Right lobe of liver (tissue), 6 donors: ENCODE measurements at regions not wholly inside any gene's neighbourhood (a gene's known extent, or its start where the extent isn't known, plus 50 kb on each side); places are given as distances from the start of the nearest gene placed in this dataset.
"Not testable (repeated sequence)": the region's sequence is repeated elsewhere in the genome, so short reads cannot be mapped to it uniquely, and the experiment has no call there.

Source experiments
- ATAC-seq, 4 donors: fragments of 200-7000 bp; cut with Tn5 transposase; one replicate each; pipeline ENCODE4 v1.9.1; 2020; ENCODE audit warnings: mild to moderate bottlenecking in 4 of 4, moderate library complexity in 4 of 4
- DNase-seq, 3 donors: peaks; one replicate each; pipeline ENCODE4 v3.0.0-alpha.2; 2020
- H3K27ac ChIP-seq, 3 donors: fragments of 200-600 bp; one replicate each; pipeline ENCODE4 v1.8.0; 2022
- H3K27me3 ChIP-seq, 2 donors: fragments of 200-600 bp; one replicate each; pipeline ENCODE4 v1.8.0; 2022
- H3K36me3 ChIP-seq, 4 donors: fragments of 200-600 bp; sonication (generic) in 1 of 4; one replicate each; pipeline versions ENCODE4 v1.5.1 to v1.8.0; 2017 to 2022; ENCODE audit warnings: control low read depth in 1 of 4
- H3K4me1 ChIP-seq, 4 donors: fragments of 200-600 bp; sonication (generic) in 1 of 4; one replicate each; pipeline versions ENCODE4 v1.5.1 to v1.8.0; 2017 to 2022; ENCODE audit warnings: control low read depth in 1 of 4
- H3K4me3 ChIP-seq, 3 donors: fragments of 200-600 bp; one replicate each; pipeline ENCODE4 v1.8.0; 2022
- H3K9me3 ChIP-seq, 4 donors: fragments of 200-600 bp; sonication (generic) in 1 of 4; one replicate each; pipeline versions ENCODE4 v1.5.1 to v1.8.0; 2017 to 2022; ENCODE audit warnings: control low read depth in 1 of 4
- POLR2A ChIP-seq: fragments of 450-650 bp; IDR thresholded peaks from one replicate; pipeline ENCODE4 v1.6.1; 2017; ENCODE audit warnings: antibody characterized with exemption, mild to moderate bottlenecking
- WGBS: methylation state at CpG from one replicate; pipeline ENCODE4 v1.1.6; 2018; ENCODE audit warnings: low coverage, low lambda C conversion rate; ENCODE audit not compliant: insufficient coverage; ENCODE audit errors: missing lambda C conversion rate; 5-methylcytosine and 5-hydroxymethylcytosine counted together
- intact Hi-C, 2 donors: fragments of 100-400 bp; cut with DNase I; formaldehyde crosslinking; loops; one replicate each; pipeline versions ENCODE4 v1.11.2 to v1.14.1; 2022
- TF ChIP-seq, protein P1 (sequence below), 4 donors: fragments of 200-600 bp in 3 of 4; fragments of 450-650 bp in 1 of 4; IDR thresholded peaks; one replicate each; pipeline versions ENCODE4 v1.5.1 to v1.8.0; 2016 to 2022; ENCODE audit warnings: antibody characterized with exemption in 4 of 4, mild to moderate bottlenecking in 2 of 4
- donor health status: DM: no; HTN: yes; CAD: no.
- donor health status: DM: no; HTN: no; CAD: no.
- donor health status: DM: no; HTN: no; CAD: no.
- donor health status: DM: no; HTN: yes; CAD: no.
- donor health status: DM: no; HTN: yes; CAD: no.

DNA sequence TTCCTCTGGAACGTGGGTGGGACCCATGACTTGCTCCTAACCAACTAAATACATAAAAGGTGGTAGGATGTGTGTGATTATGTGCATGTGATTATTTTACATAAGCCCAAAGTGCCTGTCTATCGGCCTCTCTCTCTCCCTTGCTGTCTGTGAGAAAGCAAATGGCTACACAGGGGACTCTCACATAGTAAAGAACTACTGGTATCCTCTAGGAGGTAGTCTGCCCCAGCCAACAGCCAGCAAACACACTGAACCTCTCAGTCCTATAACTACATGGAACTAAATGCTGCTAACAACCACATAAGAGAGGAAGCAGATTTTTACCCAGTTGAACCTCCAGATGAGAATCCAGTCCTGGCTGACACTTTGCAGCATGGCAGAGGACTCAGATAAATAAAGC lies 1249.4 kb downstream of the ADGRL3 start:
- Histone ChIP-seq H3K36me3 (no peaks in the 10 kb centered on the region), H3K4me1 (no peaks in the 10 kb centered on the region), H3K27ac (no peak overlapping the region), H3K4me3 (no peak overlapping the region), H3K9me3 (peaks cover 0 to 4% (median 0%) of the 10 kb centered on the region in 4 donors), H3K27me3 (no peaks in the 10 kb centered on the region)
- TF ChIP-seq, protein P1, sequence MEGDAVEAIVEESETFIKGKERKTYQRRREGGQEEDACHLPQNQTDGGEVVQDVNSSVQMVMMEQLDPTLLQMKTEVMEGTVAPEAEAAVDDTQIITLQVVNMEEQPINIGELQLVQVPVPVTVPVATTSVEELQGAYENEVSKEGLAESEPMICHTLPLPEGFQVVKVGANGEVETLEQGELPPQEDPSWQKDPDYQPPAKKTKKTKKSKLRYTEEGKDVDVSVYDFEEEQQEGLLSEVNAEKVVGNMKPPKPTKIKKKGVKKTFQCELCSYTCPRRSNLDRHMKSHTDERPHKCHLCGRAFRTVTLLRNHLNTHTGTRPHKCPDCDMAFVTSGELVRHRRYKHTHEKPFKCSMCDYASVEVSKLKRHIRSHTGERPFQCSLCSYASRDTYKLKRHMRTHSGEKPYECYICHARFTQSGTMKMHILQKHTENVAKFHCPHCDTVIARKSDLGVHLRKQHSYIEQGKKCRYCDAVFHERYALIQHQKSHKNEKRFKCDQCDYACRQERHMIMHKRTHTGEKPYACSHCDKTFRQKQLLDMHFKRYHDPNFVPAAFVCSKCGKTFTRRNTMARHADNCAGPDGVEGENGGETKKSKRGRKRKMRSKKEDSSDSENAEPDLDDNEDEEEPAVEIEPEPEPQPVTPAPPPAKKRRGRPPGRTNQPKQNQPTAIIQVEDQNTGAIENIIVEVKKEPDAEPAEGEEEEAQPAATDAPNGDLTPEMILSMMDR (IDR thresholded peaks at IDR 0.05) = no peak
- TF ChIP-seq POLR2A = no peak
- ATAC-seq (no peak), DNase-seq (no peak)
- 33% methylated on average over 2 of the region's 2 CpGs for WGBS
- intact Hi-C loops = no loop called here

DNA sequence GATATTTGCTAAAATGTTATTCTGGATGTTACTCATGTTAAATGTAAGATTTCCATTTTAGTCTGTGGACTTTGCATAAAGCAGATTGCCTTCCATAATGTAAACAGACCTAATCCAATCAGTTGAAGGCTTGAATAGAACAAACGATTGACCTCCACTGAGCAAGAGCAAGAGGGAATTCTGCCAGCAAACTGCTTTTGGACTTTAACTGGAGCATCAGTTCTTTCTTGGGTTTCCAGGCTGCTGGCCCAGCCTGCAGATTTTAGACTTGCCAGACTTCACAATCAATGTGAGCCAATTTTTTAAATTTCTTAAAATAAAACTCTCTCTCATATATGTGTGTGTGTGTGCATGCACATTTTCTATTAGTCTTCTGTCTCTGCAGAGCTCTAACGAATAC lies 1248.8 kb downstream of the ADGRL3 start:
- ATAC-seq (no peak), DNase-seq (no peak)
- no peaks in the 10 kb centered on the region for H3K27me3 ChIP-seq
- no peak overlapping the region for H3K27ac ChIP-seq
- H3K4me1 ChIP-seq = no peaks in the 10 kb centered on the region
- TF ChIP-seq POLR2A = no peak
- TF ChIP-seq, protein P1 (IDR thresholded peaks at IDR 0.05) = no peak
- H3K9me3 ChIP-seq = peaks cover 0 to 4% (median 0%) of the 10 kb centered on the region in 4 donors
- intact Hi-C loops = no loop called here
- no peaks in the 10 kb centered on the region for H3K36me3 ChIP-seq
- H3K4me3 ChIP-seq = no peak overlapping the region
- WGBS = 20% methylated on average over 2 of the region's 2 CpGs

DNA sequence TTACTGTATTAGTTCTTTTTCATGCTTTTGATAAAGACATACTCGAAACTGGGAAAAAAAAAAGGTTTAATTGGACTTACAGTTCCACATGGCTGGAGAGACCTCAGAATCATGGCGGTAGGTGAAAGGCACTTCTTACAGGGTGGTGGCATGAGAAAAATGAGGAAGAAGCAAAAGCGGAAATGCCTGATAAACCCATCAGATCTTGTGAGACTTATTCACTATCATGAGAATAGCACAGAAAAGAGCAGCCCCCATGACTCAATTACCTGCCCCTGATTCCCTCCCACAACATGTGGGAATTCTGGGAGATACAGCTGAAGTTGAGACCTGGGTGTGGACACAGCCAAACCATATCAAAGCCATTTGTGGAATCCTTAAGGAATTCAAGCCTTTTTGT lies 1238.9 kb downstream of the ADGRL3 start:
- no peak overlapping the region for H3K4me3 ChIP-seq
- 35% methylated on average over 3 of the region's 3 CpGs for WGBS
- intact Hi-C loops = no loop called here
- ATAC-seq = no peak
- H3K4me1 ChIP-seq = no peaks in the 10 kb centered on the region
- H3K36me3 ChIP-seq = no peaks in the 10 kb centered on the region
- H3K27ac ChIP-seq = no peak overlapping the region
- no peaks in the 10 kb centered on the region for H3K27me3 ChIP-seq
- DNase-seq = no peak
- no peak for TF ChIP-seq POLR2A
- TF ChIP-seq, protein P1 (IDR thresholded peaks at IDR 0.05) = no peak
- no peaks in the 10 kb centered on the region for H3K9me3 ChIP-seq

DNA sequence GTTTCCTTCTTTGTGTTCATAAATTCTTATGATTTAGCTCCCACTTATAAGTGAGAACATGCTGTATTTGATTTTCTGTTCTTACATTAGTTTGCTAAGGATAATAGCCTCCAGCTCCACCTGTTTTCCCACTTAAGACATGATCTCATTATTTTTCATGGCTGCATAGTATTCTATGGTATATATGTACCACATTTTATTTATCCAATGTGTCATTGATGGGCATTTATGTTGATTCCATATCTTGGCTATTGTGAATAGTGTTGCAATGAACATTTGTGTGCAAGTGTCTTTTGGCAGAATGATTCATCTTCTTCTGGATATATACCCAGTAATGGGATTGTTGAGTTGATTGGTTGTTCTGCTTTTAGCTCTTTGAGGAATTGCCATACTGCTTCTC lies 1234.8 kb downstream of the ADGRL3 start:
- Histone ChIP-seq H3K4me1 (no peaks in the 10 kb centered on the region), H3K4me3 (no peak overlapping the region), H3K27me3 (no peaks in the 10 kb centered on the region), H3K9me3 (no peaks in the 10 kb centered on the region), H3K27ac (no peak overlapping the region), H3K36me3 (no peaks in the 10 kb centered on the region)
- TF ChIP-seq, protein P1 (IDR thresholded peaks at IDR 0.05) = no peak
- no peak for TF ChIP-seq POLR2A
- intact Hi-C loops = no loop called here
- no peak for ATAC-seq
- DNase-seq = no peak

DNA sequence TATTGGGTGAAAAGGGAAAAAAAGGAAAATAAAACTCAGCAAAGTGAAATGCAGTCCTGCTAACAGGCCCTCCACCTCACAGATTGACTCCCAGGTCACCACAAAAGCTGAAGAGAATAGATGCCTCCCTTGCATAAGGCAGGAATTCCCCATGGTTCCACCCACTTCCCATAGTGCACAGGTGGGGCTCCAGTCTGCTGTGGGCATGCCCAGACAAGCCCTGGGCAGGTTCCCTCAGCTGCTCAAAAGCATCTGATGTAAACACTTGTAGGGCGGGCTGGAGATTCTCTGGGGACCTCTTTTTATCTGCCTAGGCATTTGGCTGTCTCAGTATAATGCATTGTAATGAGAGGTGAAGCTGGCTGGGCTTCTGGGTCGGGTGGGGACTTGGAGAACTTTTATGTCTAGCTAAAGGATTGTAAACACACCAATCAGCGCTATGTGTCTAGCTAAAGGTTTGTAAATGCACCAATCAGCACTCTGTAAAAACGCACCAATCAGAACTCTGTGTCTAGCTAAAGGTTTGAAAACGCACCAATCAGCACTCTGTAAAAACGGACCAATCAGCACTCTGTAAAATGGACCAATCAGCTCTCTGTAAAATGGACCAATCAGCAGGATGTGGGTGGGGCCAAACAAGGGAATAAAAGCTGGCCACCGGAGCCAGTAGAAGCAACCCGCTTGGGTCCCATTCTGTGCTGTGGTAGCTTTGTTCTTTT lies 1231.5 kb downstream of the ADGRL3 start:
- H3K9me3 ChIP-seq, H3K27ac ChIP-seq, DNase-seq, ATAC-seq, H3K36me3 ChIP-seq, H3K4me1 ChIP-seq, H3K27me3 ChIP-seq, intact Hi-C loops, H3K4me3 ChIP-seq: not testable (repeated sequence)
- WGBS = 66% methylated on average over 8 of the region's 8 CpGs
